GM12892 (cell line): ENCODE measurements at regions not wholly inside any gene's neighbourhood (a gene's known extent, or its start where the extent isn't known, plus 50 kb on each side); places are given as distances from the start of the nearest gene placed in this dataset.

Experiments
- POLR2A ChIP-seq: IDR thresholded peaks from 2 replicates; pipeline ENCODE4 v1.6.1; 2011; ENCODE audit warnings: low read depth, low read length, control low read depth
- TAF1 ChIP-seq: IDR thresholded peaks from 2 replicates; pipeline ENCODE4 v1.6.1; 2011; ENCODE audit warnings: low read depth, mild to moderate bottlenecking, control low read depth, low read length, borderline replicate concordance

DNA sequence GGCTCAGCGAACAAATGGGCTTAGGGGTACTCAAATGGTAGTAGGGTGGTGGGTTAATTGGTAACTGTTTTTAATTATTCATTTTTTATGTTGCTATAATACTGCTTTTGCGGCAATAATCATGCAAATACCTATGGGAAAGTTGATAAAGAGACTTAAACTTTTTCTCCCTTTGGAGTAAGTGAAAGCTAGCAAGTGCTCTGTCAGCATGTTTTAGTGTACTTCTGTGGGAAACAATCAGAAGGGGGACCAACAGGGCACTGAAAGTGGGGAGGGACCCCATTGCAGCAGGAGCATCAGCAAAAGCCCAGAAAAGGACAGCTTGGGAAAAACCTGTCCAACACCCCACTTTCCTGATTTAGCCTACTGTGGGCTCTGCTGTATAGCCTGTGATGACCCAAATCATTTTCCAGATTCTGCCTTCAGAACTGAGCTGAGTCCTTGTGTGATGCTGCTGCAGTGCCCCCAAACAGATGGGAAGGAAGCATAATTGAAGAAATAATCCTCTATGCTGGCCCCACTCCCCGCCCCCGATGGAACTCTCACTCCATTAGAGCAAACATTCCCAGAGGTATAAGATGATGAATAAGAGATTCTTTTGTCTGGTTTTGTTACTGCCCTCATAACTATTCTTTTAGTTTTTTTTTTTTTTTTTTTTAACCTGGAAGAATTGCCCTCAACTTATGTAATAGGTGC lies 322.8 kb downstream of the CD83 start:
- TF ChIP-seq POLR2A (no peak), TAF1 (no peak)
